ENCODE measurements at regions not wholly inside any gene's neighbourhood (a gene's known extent, or its start where the extent isn't known, plus 50 kb on each side); places are given as distances from the start of the nearest gene placed in this dataset.

DNA sequence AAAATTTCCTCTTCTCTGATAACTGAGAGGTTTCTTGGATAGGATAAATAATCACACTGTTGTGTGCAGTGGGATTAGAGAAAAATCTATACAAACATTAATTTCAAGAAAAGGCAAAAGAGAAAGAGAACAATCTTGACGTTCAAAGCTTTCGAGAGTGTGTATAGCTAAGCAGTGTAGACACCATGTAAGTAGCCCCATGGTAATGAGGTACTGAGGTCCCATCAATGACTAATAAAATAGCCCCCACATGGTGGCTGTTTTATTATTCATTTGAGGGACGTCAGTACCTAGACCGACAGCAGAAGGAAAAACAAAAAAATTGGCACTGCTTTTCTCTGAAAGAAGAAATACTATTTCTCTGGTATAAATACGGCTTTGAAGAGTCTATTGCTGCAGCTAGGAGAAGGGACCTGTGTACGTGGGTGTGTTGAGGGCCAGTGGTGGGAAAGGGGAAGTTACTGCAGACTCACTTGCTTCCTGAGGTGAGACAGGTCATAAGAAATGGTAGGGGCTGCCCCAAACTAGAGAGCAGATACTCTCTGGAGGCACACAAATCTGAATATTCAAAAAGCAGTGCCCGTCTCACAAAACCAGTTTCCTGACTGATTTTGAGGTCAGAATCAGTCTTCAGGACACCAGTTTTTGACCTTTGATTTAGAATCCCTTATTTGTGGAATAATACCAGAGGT is 339.8 kb downstream of the EMP1 start:
- BruUV-seq (replicated peaks), result no TSS peak
- ChIA-PET RAD21 (ENCODE audit: unreplicated experiment) (interaction anchor here (0.8 to 7.6 kb wide), 13 partner anchors 9 to 174 kb away, joined by 3 to 72 read pairs (median 5); no protein-coding TSS in a partner anchor), CTCF (interaction anchor here (0.5 to 6.8 kb wide), 22 partner anchors 7 to 865 kb away, joined by 3 to 71 read pairs (median 6); no protein-coding TSS in a partner anchor), SMC1A (ENCODE audit: uncharacterized antibody, unreplicated experiment) (interaction anchor here (0.8 to 8.4 kb wide), 16 partner anchors 11 to 174 kb away, joined by 3 to 88 read pairs (median 4); no protein-coding TSS in a partner anchor), POLR2A (interaction anchor here (1.2 to 2.9 kb wide), 2 partner anchors 12 to 55 kb away, joined by 3 to 12 read pairs; no protein-coding TSS in a partner anchor)
- peak overlapping the region; percentile 33 for H3K4me2 ChIP-seq (ENCODE audit: control insufficient read depth, insufficient read depth)
- in situ Hi-C loops (cut with MboI), result no loop called here
- no peak overlapping the region for H3K4me3 ChIP-seq
- no peaks in the 10 kb centered on the region for H3K9me3 ChIP-seq (replicated peaks; ENCODE audit: control insufficient read depth, insufficient read depth, low read length)
- H3K9ac ChIP-seq (ENCODE audit: control insufficient read depth, insufficient read depth, low read length), result no peak overlapping the region
- no peaks in the 10 kb centered on the region for H3K79me2 ChIP-seq (ENCODE audit: control insufficient read depth, insufficient read depth, low read length)
- FAIRE-seq (peak; percentile 27), ATAC-seq (peak; percentile 93), DNase-seq (ENCODE audit: low read depth, low spot score) (peak; percentile 60)
- no peak overlapping the region for H2AFZ ChIP-seq (ENCODE audit: control insufficient read depth, low read depth, low read length)
- H3K4me1 ChIP-seq (ENCODE audit: control insufficient read depth, insufficient read depth, low read length), result peaks cover 21% of the 10 kb centered on the region
- intact Hi-C loops (cut with micrococcal nuclease; ENCODE audit: unreplicated experiment), result loop anchor here (1.0 to 2.0 kb wide), 3 partner anchors 94 to 174 kb away; no protein-coding TSS in a partner anchor
- H3K36me3 ChIP-seq (ENCODE audit: control insufficient read depth in 2 of 2, insufficient read depth in 2 of 2, low read length in 1 of 2), result no peaks in the 10 kb centered on the region
- H4K20me1 ChIP-seq (ENCODE audit: control insufficient read depth, insufficient read depth), result no peaks in the 10 kb centered on the region
- 3% methylated on average over 7 of the region's 7 CpGs for WGBS (ENCODE audit: insufficient coverage, insufficient replicate concordance, low lambda C conversion rate, missing lambda C conversion rate)
- H3K27me3 ChIP-seq (replicated peaks in 1 of 2; ENCODE audit: control insufficient read depth in 2 of 2, insufficient read depth in 2 of 2, low read length in 1 of 2), result peaks cover 0 to 3% of the 10 kb centered on the region in 2 experiments; a peak in 1 of 4 replicates
- H3K27ac ChIP-seq (ENCODE audit: control insufficient read depth, insufficient read depth), result no peak overlapping the region
- TF ChIP-seq, protein P1, sequence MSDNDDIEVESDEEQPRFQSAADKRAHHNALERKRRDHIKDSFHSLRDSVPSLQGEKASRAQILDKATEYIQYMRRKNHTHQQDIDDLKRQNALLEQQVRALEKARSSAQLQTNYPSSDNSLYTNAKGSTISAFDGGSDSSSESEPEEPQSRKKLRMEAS (IDR thresholded peaks at IDR 0.05; ENCODE audit: low read depth, low read length), result no peak
- TF ChIP-seq POU2F2 (IDR thresholded peaks at IDR 0.05; ENCODE audit: borderline replicate concordance, low read depth, low read length) (peak; percentile 95; the same call in 2 of the 3 replicates), EGR1 (IDR thresholded peaks at IDR 0.05; ENCODE audit: borderline replicate concordance in 1 of 2, low read depth in 2 of 2, low read length in 2 of 2) (peak in 1 of 2 experiments; percentile 66; a peak in 1 of 3 replicates), PAX5 (IDR thresholded peaks at IDR 0.05; ENCODE audit: borderline replicate concordance, low read depth, low read length) (0 out of 2 replicates have a peak, but pooled peaks have one; percentile 14), CBX3 (IDR thresholded peaks at IDR 0.05; ENCODE audit: borderline replicate concordance, low read depth) (no peak), MXI1 (IDR thresholded peaks at IDR 0.05; ENCODE audit: low read depth, low read length) (no peak), ATF7 (IDR thresholded peaks at IDR 0.05; ENCODE audit: low read depth) (peak; percentile 76), MEF2B (IDR thresholded peaks at IDR 0.05; ENCODE audit: partially characterized antibody, poor library complexity, severe bottlenecking) (peak; percentile 72), NRF1 (conservative IDR thresholded peaks at IDR 0.05; ENCODE audit: low read depth, low read length) (no peak)
- TF ChIP-seq, protein P2, sequence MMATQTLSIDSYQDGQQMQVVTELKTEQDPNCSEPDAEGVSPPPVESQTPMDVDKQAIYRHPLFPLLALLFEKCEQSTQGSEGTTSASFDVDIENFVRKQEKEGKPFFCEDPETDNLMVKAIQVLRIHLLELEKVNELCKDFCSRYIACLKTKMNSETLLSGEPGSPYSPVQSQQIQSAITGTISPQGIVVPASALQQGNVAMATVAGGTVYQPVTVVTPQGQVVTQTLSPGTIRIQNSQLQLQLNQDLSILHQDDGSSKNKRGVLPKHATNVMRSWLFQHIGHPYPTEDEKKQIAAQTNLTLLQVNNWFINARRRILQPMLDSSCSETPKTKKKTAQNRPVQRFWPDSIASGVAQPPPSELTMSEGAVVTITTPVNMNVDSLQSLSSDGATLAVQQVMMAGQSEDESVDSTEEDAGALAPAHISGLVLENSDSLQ (IDR thresholded peaks at IDR 0.05), result peak; percentile 22; the same call in 1 of the 2 replicates
- TF ChIP-seq, protein P3, sequence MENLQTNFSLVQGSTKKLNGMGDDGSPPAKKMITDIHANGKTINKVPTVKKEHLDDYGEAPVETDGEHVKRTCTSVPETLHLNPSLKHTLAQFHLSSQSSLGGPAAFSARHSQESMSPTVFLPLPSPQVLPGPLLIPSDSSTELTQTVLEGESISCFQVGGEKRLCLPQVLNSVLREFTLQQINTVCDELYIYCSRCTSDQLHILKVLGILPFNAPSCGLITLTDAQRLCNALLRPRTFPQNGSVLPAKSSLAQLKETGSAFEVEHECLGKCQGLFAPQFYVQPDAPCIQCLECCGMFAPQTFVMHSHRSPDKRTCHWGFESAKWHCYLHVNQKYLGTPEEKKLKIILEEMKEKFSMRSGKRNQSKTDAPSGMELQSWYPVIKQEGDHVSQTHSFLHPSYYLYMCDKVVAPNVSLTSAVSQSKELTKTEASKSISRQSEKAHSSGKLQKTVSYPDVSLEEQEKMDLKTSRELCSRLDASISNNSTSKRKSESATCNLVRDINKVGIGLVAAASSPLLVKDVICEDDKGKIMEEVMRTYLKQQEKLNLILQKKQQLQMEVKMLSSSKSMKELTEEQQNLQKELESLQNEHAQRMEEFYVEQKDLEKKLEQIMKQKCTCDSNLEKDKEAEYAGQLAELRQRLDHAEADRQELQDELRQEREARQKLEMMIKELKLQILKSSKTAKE (IDR thresholded peaks at IDR 0.05; ENCODE audit: low read depth, poor library complexity, severe bottlenecking), result peak; percentile 89
- TF ChIP-seq, protein P4, sequence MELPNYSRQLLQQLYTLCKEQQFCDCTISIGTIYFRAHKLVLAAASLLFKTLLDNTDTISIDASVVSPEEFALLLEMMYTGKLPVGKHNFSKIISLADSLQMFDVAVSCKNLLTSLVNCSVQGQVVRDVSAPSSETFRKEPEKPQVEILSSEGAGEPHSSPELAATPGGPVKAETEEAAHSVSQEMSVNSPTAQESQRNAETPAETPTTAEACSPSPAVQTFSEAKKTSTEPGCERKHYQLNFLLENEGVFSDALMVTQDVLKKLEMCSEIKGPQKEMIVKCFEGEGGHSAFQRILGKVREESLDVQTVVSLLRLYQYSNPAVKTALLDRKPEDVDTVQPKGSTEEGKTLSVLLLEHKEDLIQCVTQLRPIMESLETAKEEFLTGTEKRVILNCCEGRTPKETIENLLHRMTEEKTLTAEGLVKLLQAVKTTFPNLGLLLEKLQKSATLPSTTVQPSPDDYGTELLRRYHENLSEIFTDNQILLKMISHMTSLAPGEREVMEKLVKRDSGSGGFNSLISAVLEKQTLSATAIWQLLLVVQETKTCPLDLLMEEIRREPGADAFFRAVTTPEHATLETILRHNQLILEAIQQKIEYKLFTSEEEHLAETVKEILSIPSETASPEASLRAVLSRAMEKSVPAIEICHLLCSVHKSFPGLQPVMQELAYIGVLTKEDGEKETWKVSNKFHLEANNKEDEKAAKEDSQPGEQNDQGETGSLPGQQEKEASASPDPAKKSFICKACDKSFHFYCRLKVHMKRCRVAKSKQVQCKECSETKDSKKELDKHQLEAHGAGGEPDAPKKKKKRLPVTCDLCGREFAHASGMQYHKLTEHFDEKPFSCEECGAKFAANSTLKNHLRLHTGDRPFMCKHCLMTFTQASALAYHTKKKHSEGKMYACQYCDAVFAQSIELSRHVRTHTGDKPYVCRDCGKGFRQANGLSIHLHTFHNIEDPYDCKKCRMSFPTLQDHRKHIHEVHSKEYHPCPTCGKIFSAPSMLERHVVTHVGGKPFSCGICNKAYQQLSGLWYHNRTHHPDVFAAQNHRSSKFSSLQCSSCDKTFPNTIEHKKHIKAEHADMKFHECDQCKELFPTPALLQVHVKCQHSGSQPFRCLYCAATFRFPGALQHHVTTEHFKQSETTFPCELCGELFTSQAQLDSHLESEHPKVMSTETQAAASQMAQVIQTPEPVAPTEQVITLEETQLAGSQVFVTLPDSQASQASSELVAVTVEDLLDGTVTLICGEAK (IDR thresholded peaks at IDR 0.05; ENCODE audit: borderline replicate concordance), result no peak

All from GM12878 (cell line).